Lung (tissue), 11 donors: ENCODE measurements at regions not wholly inside any gene's neighbourhood (a gene's known extent, or its start where the extent isn't known, plus 50 kb on each side); places are given as distances from the start of the nearest gene placed in this dataset.

Source experiments
- ATAC-seq: fragments of 200-7000 bp; cut with Tn5 transposase; one replicate; pipeline ENCODE4 v1.9.1; 2020; ENCODE audit warnings: moderate number of reproducible peaks; ENCODE audit not compliant: insufficient read depth, low FRiP score
- DNase-seq, 3 donors: peaks; one replicate each; pipeline ENCODE4 v3.0.0-alpha.2; 2013 to 2017
- H3K27ac ChIP-seq, 2 donors: one replicate each; pipeline ENCODE4 v1.5.1; 2013; ENCODE audit warnings: mild to moderate bottlenecking in 2 of 2, moderate library complexity in 2 of 2, control low read depth in 1 of 2, inconsistent platforms in 1 of 2, low read depth in 1 of 2, low read length in 1 of 2
- H3K27me3 ChIP-seq, 3 donors: one replicate each; pipeline ENCODE4 v1.5.1; 2013; ENCODE audit warnings: low read length in 2 of 3; ENCODE audit not compliant: control insufficient read depth in 3 of 3, insufficient read depth in 3 of 3
- H3K36me3 ChIP-seq, 4 donors: one replicate each; pipeline ENCODE4 v1.5.1; 2013; ENCODE audit warnings: low read length in 4 of 4, mild to moderate bottlenecking in 1 of 4, moderate library complexity in 1 of 4; ENCODE audit not compliant: control insufficient read depth in 4 of 4, insufficient read depth in 4 of 4
- H3K4me1 ChIP-seq, 5 donors: one replicate each; pipeline ENCODE4 v1.5.1; 2013; ENCODE audit warnings: low read length in 5 of 5, mild to moderate bottlenecking in 2 of 5, moderate library complexity in 1 of 5; ENCODE audit not compliant: control insufficient read depth in 5 of 5, insufficient read depth in 5 of 5
- H3K4me3 ChIP-seq: one replicate; pipeline ENCODE4 v1.5.1; 2013; ENCODE audit warnings: mild to moderate bottlenecking, control low read depth, moderate library complexity
- H3K9ac ChIP-seq, 2 donors: one replicate each; pipeline ENCODE4 v1.5.1; 2013; ENCODE audit warnings: low read length in 2 of 2, control low read depth in 1 of 2; ENCODE audit not compliant: insufficient read depth in 1 of 2
- H3K9me3 ChIP-seq, 4 donors: one replicate each; pipeline ENCODE4 v1.5.1; 2013; ENCODE audit warnings: low read length in 3 of 4, mild to moderate bottlenecking in 1 of 4, moderate library complexity in 1 of 4; ENCODE audit not compliant: control insufficient read depth in 4 of 4, insufficient read depth in 3 of 4
- CTCF ChIP-seq: IDR thresholded peaks from 2 replicates; pipeline ENCODE4 v1.5.1; 2012; ENCODE audit warnings: mild to moderate bottlenecking; ENCODE audit errors: control extremely low read depth, extremely low read depth
- WGBS, 2 donors: extraction: QIAGEN DNeasy Blood & Tissue Kit; methylation state at CpG; one replicate each; pipeline ENCODE4 v1.1.7; 2013; 5-methylcytosine and 5-hydroxymethylcytosine counted together
- donor health status: control.
- donor health status: control.
- donor health status: Bipolar disorder and iron deficiency.
- donor health status: healthy.
- donor health status: DM: yes; HTN: yes; CAD: no.

- Histone ChIP-seq H3K4me1 (no peaks in the 10 kb centered on the region), H3K27ac (no peak overlapping the region), H3K9ac (no peak overlapping the region), H3K4me3 (no peak overlapping the region), H3K36me3 (no peaks in the 10 kb centered on the region), H3K9me3 (no peaks in the 10 kb centered on the region), H3K27me3 (no peaks in the 10 kb centered on the region)
- ATAC-seq = no peak
- 68 to 86% methylated on average over 2 of the region's 2 CpGs for WGBS, 2 donors
- no peak for DNase-seq
- no peak for TF ChIP-seq CTCF
Observed at GRCh38 chr9:119060629-119061385, 308.4 kb downstream of the BRINP1 start.

- no peak overlapping the region for H3K4me3 ChIP-seq
- peaks cover 0 to 2% (median 0%) of the 10 kb centered on the region in 4 donors for H3K9me3 ChIP-seq
- H3K9ac ChIP-seq = no peak overlapping the region
- no peak overlapping the region for H3K27ac ChIP-seq
- H3K36me3 ChIP-seq = no peaks in the 10 kb centered on the region
- TF ChIP-seq CTCF = no peak
- ATAC-seq (no peak), DNase-seq (no peak)
- no peaks in the 10 kb centered on the region for H3K4me1 ChIP-seq
- H3K27me3 ChIP-seq = no peaks in the 10 kb centered on the region
Observed at GRCh38 chr9:119071636-119072035, 297.6 kb downstream of the BRINP1 start.

GRCh38 chr9:119074017-119074416 is 295.2 kb downstream of the BRINP1 start:
- WGBS, 2 donors = 12 to 27% methylated on average over 4 of the region's 4 CpGs

More at GRCh38 chr9:119074017-119074416, 295.2 kb downstream of the BRINP1 start:
- no peaks in the 10 kb centered on the region for H3K4me1 ChIP-seq
- H3K9ac ChIP-seq = no peak overlapping the region
- ATAC-seq (no peak), DNase-seq (no peak)
- H3K27ac ChIP-seq = no peak overlapping the region
- H3K4me3 ChIP-seq = no peak overlapping the region
- no peaks in the 10 kb centered on the region for H3K27me3 ChIP-seq
- no peak for TF ChIP-seq CTCF
- H3K9me3 ChIP-seq = no peaks in the 10 kb centered on the region
- no peaks in the 10 kb centered on the region for H3K36me3 ChIP-seq
